ENCODE measurements at regions not wholly inside any gene's neighbourhood (a gene's known extent, or its start where the extent isn't known, plus 50 kb on each side); places are given as distances from the start of the nearest gene placed in this dataset.

- CTCF ChIA-PET = no interaction called here
- no peaks in the 10 kb centered on the region for H3K9me3 ChIP-seq (ENCODE audit: low read length)
- H3K9me3 Mint-ChIP-seq = peaks cover 0 to 3% (median 0%) of the 10 kb centered on the region in 5 donors
Measured at GRCh38 chr20:57849521-57850215, 139.9 kb upstream of the PMEPA1 start.

DNA sequence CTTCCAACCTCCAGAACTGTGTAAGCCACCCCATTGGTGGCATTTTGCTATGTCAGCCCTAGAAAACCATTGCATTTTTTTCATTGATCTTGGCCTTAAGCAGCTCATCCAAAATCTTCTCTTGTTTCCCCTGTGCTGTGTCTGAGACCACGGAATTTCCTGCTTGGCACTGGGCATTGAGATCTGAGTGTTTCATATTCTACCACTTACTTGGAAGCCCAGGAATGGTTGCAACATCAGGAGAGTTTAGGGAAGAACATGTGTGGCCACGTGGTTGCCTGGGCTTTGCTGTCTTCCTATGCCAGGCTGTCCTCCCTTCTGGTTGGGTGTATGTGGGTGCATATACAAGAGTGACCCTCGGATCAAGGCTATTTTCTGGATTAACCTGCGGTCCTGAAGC, 139.3 kb upstream of the PMEPA1 start:
- peaks cover 0 to 3% (median 0%) of the 10 kb centered on the region in 5 donors for H3K9me3 Mint-ChIP-seq
- no peak overlapping the region for H3K27ac Mint-ChIP-seq
- CTCF ChIA-PET = no interaction called here
- H3K4me3 ChIP-seq (ENCODE audit: low read length) = no peak overlapping the region
- H3K4me1 Mint-ChIP-seq = no peaks in the 10 kb centered on the region
- no peaks in the 10 kb centered on the region for H3K9me3 ChIP-seq (ENCODE audit: low read length)
- no peak for DNase-seq
- H3K36me3 Mint-ChIP-seq = peaks cover 0 to 4% (median 0%) of the 10 kb centered on the region in 3 donors
- POLR2A ChIA-PET = no interaction called here
- no peak overlapping the region for H3K4me3 Mint-ChIP-seq
- H3K36me3 ChIP-seq (ENCODE audit: insufficient read depth, low read length) = no peaks in the 10 kb centered on the region
- H3K27me3 ChIP-seq (ENCODE audit: insufficient read depth, low read length, poor library complexity, severe bottlenecking) = no peaks in the 10 kb centered on the region
- H3K4me1 ChIP-seq (ENCODE audit: insufficient read depth, low read length) = no peaks in the 10 kb centered on the region
- H3K27me3 Mint-ChIP-seq = peaks cover 4 to 11% of the 10 kb centered on the region in 2 donors
- no peak overlapping the region for H3K27ac ChIP-seq (ENCODE audit: low read depth, low read length)

More at GRCh38 chr20:57849521-57850215, 139.9 kb upstream of the PMEPA1 start:
- peaks cover 4 to 11% of the 10 kb centered on the region in 2 donors for H3K27me3 Mint-ChIP-seq
- peaks cover 0 to 4% (median 0%) of the 10 kb centered on the region in 3 donors for H3K36me3 Mint-ChIP-seq
- H3K27ac ChIP-seq (ENCODE audit: low read depth, low read length) = no peak overlapping the region
- H3K27me3 ChIP-seq (ENCODE audit: insufficient read depth, low read length, poor library complexity, severe bottlenecking) = no peaks in the 10 kb centered on the region
- no peaks in the 10 kb centered on the region for H3K4me1 Mint-ChIP-seq
- H3K4me3 ChIP-seq (ENCODE audit: low read length) = no peak overlapping the region
- no peak overlapping the region for H3K27ac Mint-ChIP-seq
- no peaks in the 10 kb centered on the region for H3K36me3 ChIP-seq (ENCODE audit: insufficient read depth, low read length)
- POLR2A ChIA-PET = no interaction called here
- no peak overlapping the region for H3K4me3 Mint-ChIP-seq
- no peak for DNase-seq
- H3K4me1 ChIP-seq (ENCODE audit: insufficient read depth, low read length) = no peaks in the 10 kb centered on the region

GRCh38 chr20:57848282-57848681, 138.5 kb upstream of the PMEPA1 start:
- Histone ChIP-seq H3K27me3 (ENCODE audit: insufficient read depth, low read length, poor library complexity, severe bottlenecking) (no peaks in the 10 kb centered on the region), H3K4me3 (ENCODE audit: low read length) (no peak overlapping the region), H3K4me1 (ENCODE audit: insufficient read depth, low read length) (no peaks in the 10 kb centered on the region), H3K9me3 (ENCODE audit: low read length) (no peaks in the 10 kb centered on the region), H3K27ac (ENCODE audit: low read depth, low read length) (no peak overlapping the region), H3K36me3 (ENCODE audit: insufficient read depth, low read length) (no peaks in the 10 kb centered on the region)
- no peak overlapping the region for H3K27ac Mint-ChIP-seq
- H3K4me1 Mint-ChIP-seq = no peaks in the 10 kb centered on the region
- H3K9me3 Mint-ChIP-seq = peaks cover 0 to 3% (median 0%) of the 10 kb centered on the region in 5 donors
- H3K27me3 Mint-ChIP-seq = peaks cover 4 to 12% of the 10 kb centered on the region in 2 donors
- no peak overlapping the region for H3K4me3 Mint-ChIP-seq
- ChIA-PET CTCF (no interaction called here), POLR2A (no interaction called here)
- H3K36me3 Mint-ChIP-seq = peaks cover 0 to 4% (median 0%) of the 10 kb centered on the region in 3 donors
- no peak for DNase-seq

DNA sequence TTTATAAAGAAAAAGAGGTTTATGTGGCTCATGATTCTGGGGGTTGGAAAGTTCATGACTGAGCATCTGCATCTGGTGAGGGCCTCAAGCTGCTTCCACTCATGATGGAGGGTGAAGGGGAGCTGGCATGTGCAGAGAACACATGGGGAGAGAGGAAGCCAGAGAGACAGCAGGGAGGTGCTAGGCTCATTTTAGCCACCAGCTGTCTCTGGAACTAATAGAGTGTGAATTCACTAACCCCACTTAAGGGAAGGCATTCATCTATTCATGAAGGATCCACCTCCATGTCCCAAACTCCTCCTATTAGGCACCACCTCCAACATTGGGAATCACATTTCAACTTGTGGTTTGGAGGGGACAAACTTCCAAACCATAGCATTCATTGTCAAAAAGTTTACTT, 137.3 kb upstream of the PMEPA1 start:
- DNase-seq = no peak
- Histone ChIP-seq H3K27ac (ENCODE audit: low read depth, low read length) (no peak overlapping the region), H3K27me3 (ENCODE audit: insufficient read depth, low read length, poor library complexity, severe bottlenecking) (no peaks in the 10 kb centered on the region), H3K9me3 (ENCODE audit: low read length) (no peaks in the 10 kb centered on the region), H3K4me1 (ENCODE audit: insufficient read depth, low read length) (no peaks in the 10 kb centered on the region), H3K4me3 (ENCODE audit: low read length) (no peak overlapping the region), H3K36me3 (ENCODE audit: insufficient read depth, low read length) (no peaks in the 10 kb centered on the region)
- Mint-ChIP-seq H3K4me1 (no peaks in the 10 kb centered on the region), H3K27me3 (peaks cover 4 to 12% of the 10 kb centered on the region in 2 donors), H3K36me3 (peaks cover 0 to 4% (median 0%) of the 10 kb centered on the region in 3 donors), H3K4me3 (no peak overlapping the region), H3K27ac (no peak overlapping the region), H3K9me3 (peaks cover 0 to 3% (median 0%) of the 10 kb centered on the region in 5 donors)
- CTCF ChIA-PET = no interaction called here
- POLR2A ChIA-PET = no interaction called here

DNA sequence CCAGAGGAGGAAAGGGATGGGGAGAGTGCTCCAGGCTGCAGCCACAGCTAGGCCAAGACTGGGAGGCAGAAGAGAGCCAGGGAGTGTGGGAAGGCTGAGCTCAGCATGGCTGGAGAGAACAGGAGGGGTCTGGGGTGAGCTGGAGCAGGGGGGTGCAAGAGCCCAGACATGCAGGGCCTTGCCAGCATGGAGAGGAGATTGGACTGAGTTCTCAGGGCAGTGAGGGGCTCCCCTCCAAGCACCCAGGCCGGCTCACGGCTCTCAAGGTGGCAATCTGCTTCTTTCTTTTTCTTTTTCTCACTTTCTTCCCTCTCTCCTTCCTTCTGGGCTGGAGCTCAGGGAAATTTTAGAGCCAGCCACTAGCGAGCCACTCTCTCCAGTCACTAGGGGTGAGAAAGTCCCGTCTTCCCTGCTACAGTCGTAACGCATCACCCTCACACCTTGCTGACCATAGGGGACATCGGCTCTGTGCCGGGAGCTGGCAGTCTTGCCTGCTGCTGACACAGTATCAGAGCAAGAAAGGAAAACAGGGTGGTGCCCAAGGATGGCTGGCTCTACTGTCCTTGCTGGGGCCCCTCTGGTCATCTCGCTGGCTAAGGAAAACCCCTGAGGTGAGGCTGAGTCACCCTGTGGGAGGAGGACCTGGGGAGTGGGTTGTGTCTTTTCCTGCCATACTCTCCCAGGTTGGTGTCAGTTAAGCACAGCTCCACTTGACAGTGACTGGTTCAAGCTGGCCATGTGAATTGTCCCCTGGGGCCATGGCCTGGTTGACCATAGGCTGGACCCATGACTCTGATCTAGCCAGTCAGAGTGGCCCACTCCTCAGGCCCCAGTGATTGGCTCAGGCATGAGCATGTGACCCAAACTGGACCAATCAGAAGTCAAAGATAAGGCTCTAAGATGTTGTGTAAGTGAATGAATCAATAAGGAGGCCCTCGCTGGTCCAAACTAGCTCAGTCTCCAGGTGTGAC, 135.1 kb upstream of the PMEPA1 start:
- H3K27me3 ChIP-seq (ENCODE audit: insufficient read depth, low read length, poor library complexity, severe bottlenecking) = no peaks in the 10 kb centered on the region
- POLR2A ChIA-PET = no interaction called here
- H3K4me3 ChIP-seq (ENCODE audit: low read length) = no peak overlapping the region
- no peaks in the 10 kb centered on the region for H3K9me3 ChIP-seq (ENCODE audit: low read length)
- peaks cover 0 to 4% (median 0%) of the 10 kb centered on the region in 3 donors for H3K36me3 Mint-ChIP-seq
- CTCF ChIA-PET = no interaction called here
- no peak for DNase-seq
- no peaks in the 10 kb centered on the region for H3K4me1 Mint-ChIP-seq
- H3K27me3 Mint-ChIP-seq = peaks cover 0 to 5% of the 10 kb centered on the region in 2 donors
- H3K9me3 Mint-ChIP-seq = peaks cover 0 to 3% (median 0%) of the 10 kb centered on the region in 5 donors
- H3K36me3 ChIP-seq (ENCODE audit: insufficient read depth, low read length) = no peaks in the 10 kb centered on the region
- no peaks in the 10 kb centered on the region for H3K4me1 ChIP-seq (ENCODE audit: insufficient read depth, low read length)
- H3K27ac Mint-ChIP-seq = no peak overlapping the region
- no peak overlapping the region for H3K4me3 Mint-ChIP-seq
- H3K27ac ChIP-seq (ENCODE audit: low read depth, low read length) = no peak overlapping the region

DNA sequence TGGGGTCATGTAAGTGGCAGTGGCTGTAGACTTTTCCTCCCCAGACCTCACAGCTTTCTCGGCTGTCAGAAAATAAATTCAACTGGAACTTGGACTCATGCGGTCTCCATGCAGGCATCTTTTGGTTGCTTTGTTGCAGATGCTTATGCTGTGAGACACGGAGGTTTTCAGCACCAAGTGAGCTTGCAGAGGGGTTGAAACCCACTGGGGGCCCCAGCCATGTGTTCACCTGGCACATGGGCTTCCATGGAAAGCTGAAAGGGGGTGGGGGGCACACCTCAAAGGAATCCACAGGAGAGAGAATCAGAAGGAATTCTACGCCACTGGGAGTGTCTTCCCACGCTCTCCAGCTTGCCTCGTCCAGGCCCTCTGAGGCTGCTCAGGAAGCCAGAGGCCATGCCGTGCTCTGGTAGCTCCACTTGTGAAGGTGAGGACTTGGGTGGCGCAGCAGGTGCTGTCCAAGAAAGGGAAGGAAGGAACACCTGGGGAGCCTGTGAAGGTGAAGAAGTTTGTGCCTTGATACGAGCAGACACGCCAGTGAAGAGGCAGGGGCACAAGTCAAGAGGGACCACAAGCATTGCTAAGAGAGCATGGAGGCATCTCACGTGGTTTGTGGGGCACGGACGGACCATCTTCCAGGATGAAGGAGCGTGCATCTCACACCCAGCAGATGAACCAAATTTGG, 134.3 kb upstream of the PMEPA1 start:
- H3K27me3 ChIP-seq (ENCODE audit: insufficient read depth, low read length, poor library complexity, severe bottlenecking) = no peaks in the 10 kb centered on the region
- H3K9me3 ChIP-seq (ENCODE audit: low read length) = no peaks in the 10 kb centered on the region
- H3K4me1 ChIP-seq (ENCODE audit: insufficient read depth, low read length) = no peaks in the 10 kb centered on the region
- ChIA-PET POLR2A (no interaction called here), CTCF (interaction anchor here (1.2 kb wide), 1 partner anchor 13 kb away, joined by 3 read pairs; no protein-coding TSS in a partner anchor)
- H3K27ac Mint-ChIP-seq = peak overlapping the region in 2 of 8 donors; percentile 27 to 40
- H3K9me3 Mint-ChIP-seq = peaks cover 0 to 3% (median 0%) of the 10 kb centered on the region in 5 donors
- H3K36me3 Mint-ChIP-seq = peaks cover 0 to 4% (median 0%) of the 10 kb centered on the region in 3 donors
- H3K36me3 ChIP-seq (ENCODE audit: insufficient read depth, low read length) = no peaks in the 10 kb centered on the region
- H3K27ac ChIP-seq (ENCODE audit: low read depth, low read length) = no peak overlapping the region
- no peaks in the 10 kb centered on the region for H3K4me1 Mint-ChIP-seq
- peaks cover 0 to 3% of the 10 kb centered on the region in 2 donors for H3K27me3 Mint-ChIP-seq
- H3K4me3 ChIP-seq (ENCODE audit: low read length) = no peak overlapping the region
- DNase-seq = no peak
- no peak overlapping the region for H3K4me3 Mint-ChIP-seq

DNA sequence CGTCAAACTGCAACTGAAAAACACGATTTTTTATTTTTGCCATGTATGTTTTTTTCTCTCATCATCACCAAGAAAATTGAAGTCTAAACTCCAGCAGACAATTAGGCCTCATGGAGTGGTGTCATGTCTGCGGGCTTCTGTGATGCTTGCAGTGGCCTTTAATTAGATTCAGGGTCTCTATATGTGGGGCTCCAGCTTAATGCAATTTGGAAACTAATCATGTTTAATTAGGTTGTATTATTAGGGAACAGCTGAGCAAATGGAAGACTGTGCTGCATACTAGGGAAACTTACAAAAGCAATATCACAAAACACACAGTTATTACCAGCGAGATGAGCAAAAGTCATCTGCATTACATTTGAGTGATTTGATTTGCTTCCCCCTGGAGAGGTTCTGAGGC, 132.9 kb upstream of the PMEPA1 start:
- Histone ChIP-seq H3K4me1 (ENCODE audit: insufficient read depth, low read length) (no peaks in the 10 kb centered on the region), H3K36me3 (ENCODE audit: insufficient read depth, low read length) (no peaks in the 10 kb centered on the region), H3K4me3 (ENCODE audit: low read length) (no peak overlapping the region), H3K27me3 (ENCODE audit: insufficient read depth, low read length, poor library complexity, severe bottlenecking) (no peaks in the 10 kb centered on the region), H3K9me3 (ENCODE audit: low read length) (no peaks in the 10 kb centered on the region), H3K27ac (ENCODE audit: low read depth, low read length) (no peak overlapping the region)
- peaks cover 0 to 4% of the 10 kb centered on the region in 2 donors for H3K27me3 Mint-ChIP-seq
- no peaks in the 10 kb centered on the region for H3K4me1 Mint-ChIP-seq
- ChIA-PET CTCF (no interaction called here), POLR2A (no interaction called here)
- H3K36me3 Mint-ChIP-seq = peaks cover 0 to 4% (median 0%) of the 10 kb centered on the region in 3 donors
- no peak for DNase-seq
- H3K27ac Mint-ChIP-seq = no peak overlapping the region
- no peak overlapping the region for H3K4me3 Mint-ChIP-seq
- peaks cover 0 to 3% (median 0%) of the 10 kb centered on the region in 5 donors for H3K9me3 Mint-ChIP-seq
